ENCODE measurements at regions not wholly inside any gene's neighbourhood (a gene's known extent, or its start where the extent isn't known, plus 50 kb on each side); places are given as distances from the start of the nearest gene placed in this dataset.
A peak's percentile ranks its signal among the peaks of the same experiment; 100 is the strongest.

DNA sequence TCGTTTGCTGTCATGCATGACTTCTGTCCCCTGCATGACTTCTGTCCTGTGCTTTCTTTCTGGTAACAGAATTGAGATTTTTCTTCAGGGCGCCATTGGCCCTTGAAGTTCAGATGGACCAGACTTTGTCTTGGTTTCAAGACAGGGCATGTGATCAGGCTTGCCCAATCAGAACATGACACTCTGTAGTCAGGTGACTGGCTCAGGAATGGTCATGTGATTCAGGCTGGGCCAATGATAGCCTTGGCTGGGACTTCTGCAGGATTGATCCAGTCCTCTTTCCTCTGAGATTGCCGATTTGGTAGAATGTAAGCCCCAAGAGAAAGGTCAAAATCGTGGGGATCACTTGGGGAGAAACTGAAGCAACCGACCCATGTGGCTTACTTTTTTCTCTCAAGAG is 90.5 kb upstream of the ALX4 start:
- Histone ChIP-seq H2AFZ (no peak overlapping the region), H4K20me1 (ENCODE audit: insufficient read depth) (no peaks in the 10 kb centered on the region), H3K9me3 (ENCODE audit: insufficient read depth, low read depth) (no peaks in the 10 kb centered on the region), H3K4me1 (replicated peaks; ENCODE audit: insufficient read depth) (no peaks in the 10 kb centered on the region), H3K36me3 (ENCODE audit: low read depth) (no peaks in the 10 kb centered on the region), H3K27me3 (ENCODE audit: insufficient read depth, low read depth) (peaks cover 30% of the 10 kb centered on the region), H3K4me2 (no peak overlapping the region), H3K79me2 (ENCODE audit: low read depth) (no peaks in the 10 kb centered on the region), H3K4me3 (no peak overlapping the region), H3K9me2 (ENCODE audit: insufficient read depth) (no peaks in the 10 kb centered on the region), H3K27ac (no peak overlapping the region), H3F3A (ENCODE audit: insufficient read depth, low read depth) (no peaks in the 10 kb centered on the region)
- intact Hi-C loops (cut with micrococcal nuclease; ENCODE audit: unreplicated experiment) = no loop called here
- ChIA-PET POLR2A (ENCODE audit: unreplicated experiment) (no interaction called here), CTCF (no interaction called here)
- BruUV-seq (replicated peaks) = no TSS peak
- peak in 1 of 2 experiments; percentile 21 for DNase-seq
- TF ChIP-seq CTCF (conservative IDR thresholded peaks at IDR 0.05) (no peak), EZH2 (IDR thresholded peaks at IDR 0.05; ENCODE audit: low read depth) (no peak)

DNA sequence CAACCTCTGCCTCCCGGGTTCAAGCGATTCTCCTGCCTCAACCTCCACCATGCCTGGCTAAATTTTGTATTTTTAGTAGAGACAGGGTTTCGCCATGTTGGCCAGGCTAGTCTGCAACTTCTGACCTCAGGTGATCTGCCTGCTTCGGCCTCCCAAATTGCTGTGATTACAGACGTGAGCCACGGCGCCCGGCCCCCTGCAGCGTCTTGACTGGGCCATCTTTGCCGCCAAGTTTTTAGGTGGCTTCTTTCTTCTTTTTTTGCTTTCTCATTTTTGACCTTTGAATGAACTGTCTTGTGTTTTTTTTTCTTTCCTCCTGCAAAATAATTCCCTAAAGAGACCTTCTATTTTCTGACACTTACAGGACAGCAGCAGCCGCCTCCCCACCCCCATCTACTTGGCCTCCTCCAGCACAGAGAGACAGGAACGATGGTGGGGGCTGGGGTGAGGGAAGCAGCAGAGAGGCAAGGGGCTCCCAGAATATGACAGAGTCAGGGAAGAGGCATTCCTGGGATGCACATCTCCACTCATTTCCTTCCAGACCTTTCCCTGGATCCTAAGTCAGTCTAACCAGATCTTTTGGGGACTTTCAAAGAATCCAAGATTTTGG is 92.6 kb upstream of the ALX4 start:
- peak in 1 of 2 experiments; percentile 17 for DNase-seq
- Histone ChIP-seq H3K9me2 (ENCODE audit: insufficient read depth) (no peaks in the 10 kb centered on the region), H3K36me3 (ENCODE audit: low read depth) (no peaks in the 10 kb centered on the region), H3K4me1 (replicated peaks; ENCODE audit: insufficient read depth) (no peaks in the 10 kb centered on the region), H3K27me3 (ENCODE audit: insufficient read depth, low read depth) (peaks cover 20% of the 10 kb centered on the region; the same call in 1 of the 2 replicates), H2AFZ (no peak overlapping the region), H3K4me3 (no peak overlapping the region), H3K4me2 (no peak overlapping the region), H3K9me3 (ENCODE audit: insufficient read depth, low read depth) (no peaks in the 10 kb centered on the region), H3F3A (ENCODE audit: insufficient read depth, low read depth) (no peaks in the 10 kb centered on the region), H4K20me1 (ENCODE audit: insufficient read depth) (no peaks in the 10 kb centered on the region), H3K79me2 (ENCODE audit: low read depth) (no peaks in the 10 kb centered on the region), H3K27ac (no peak overlapping the region)
- CTCF ChIA-PET = no interaction called here
- POLR2A ChIA-PET (ENCODE audit: unreplicated experiment) = no interaction called here
- TF ChIP-seq EZH2 (IDR thresholded peaks at IDR 0.05; ENCODE audit: low read depth) (no peak), CTCF (conservative IDR thresholded peaks at IDR 0.05) (no peak)
- BruUV-seq (replicated peaks) = no TSS peak
- intact Hi-C loops (cut with micrococcal nuclease; ENCODE audit: unreplicated experiment) = no loop called here

GRCh38 chr11:44403176-44403575 is 93.2 kb upstream of the ALX4 start:
- no peak for TF ChIP-seq CTCF (conservative IDR thresholded peaks at IDR 0.05)
- TF ChIP-seq EZH2 (IDR thresholded peaks at IDR 0.05; ENCODE audit: low read depth) = no peak
- Histone ChIP-seq H3K4me3 (no peak overlapping the region), H3K27me3 (ENCODE audit: insufficient read depth, low read depth) (peaks cover 19% of the 10 kb centered on the region; the same call in 1 of the 2 replicates)

More at GRCh38 chr11:44403176-44403575, 93.2 kb upstream of the ALX4 start:
- no peak overlapping the region for H3K4me2 ChIP-seq
- ChIA-PET CTCF (no interaction called here), POLR2A (ENCODE audit: unreplicated experiment) (no interaction called here)
- H3K9me2 ChIP-seq (ENCODE audit: insufficient read depth) = no peaks in the 10 kb centered on the region
- no peak overlapping the region for H3K27ac ChIP-seq
- intact Hi-C loops (cut with micrococcal nuclease; ENCODE audit: unreplicated experiment) = no loop called here
- H2AFZ ChIP-seq = no peak overlapping the region
- no peaks in the 10 kb centered on the region for H3K9me3 ChIP-seq (ENCODE audit: insufficient read depth, low read depth)
- no peaks in the 10 kb centered on the region for H3K79me2 ChIP-seq (ENCODE audit: low read depth)
- no peaks in the 10 kb centered on the region for H3F3A ChIP-seq (ENCODE audit: insufficient read depth, low read depth)
- H4K20me1 ChIP-seq (ENCODE audit: insufficient read depth) = no peaks in the 10 kb centered on the region
- no peaks in the 10 kb centered on the region for H3K4me1 ChIP-seq (replicated peaks; ENCODE audit: insufficient read depth)
- no peak for DNase-seq
- BruUV-seq (replicated peaks) = no TSS peak
- no peaks in the 10 kb centered on the region for H3K36me3 ChIP-seq (ENCODE audit: low read depth)
